ENCODE measurements at regions not wholly inside any gene's neighbourhood (a gene's known extent, or its start where the extent isn't known, plus 50 kb on each side); places are given as distances from the start of the nearest gene placed in this dataset.

DNA sequence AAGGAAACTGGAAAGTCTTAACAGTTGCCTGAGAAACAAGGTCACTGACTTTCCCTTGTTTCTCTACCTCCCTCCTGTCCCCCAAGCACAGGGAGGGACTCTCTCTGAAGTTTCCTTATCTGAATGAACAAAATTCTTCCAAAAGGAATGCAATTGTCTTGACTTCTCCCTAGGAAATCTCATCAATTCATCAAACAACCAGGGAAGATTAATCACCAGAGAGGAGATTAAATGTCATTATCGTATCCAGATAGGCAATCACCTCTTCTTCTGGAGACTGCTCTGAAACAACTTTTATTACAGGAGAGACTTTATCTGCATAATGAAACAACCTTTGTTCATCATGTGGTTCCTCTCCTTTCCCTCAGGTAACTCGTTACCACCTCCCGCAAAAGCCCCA lies 431.4 kb downstream of the SLC16A7 start:
- H3K36me3 ChIP-seq = no peaks in the 10 kb centered on the region
- no peak for DNase-seq
- 57 to 73% methylated on average over 3 of the region's 3 CpGs for WGBS, 2 donors
- no peaks in the 10 kb centered on the region for H3K4me1 ChIP-seq
- TF ChIP-seq POLR2AphosphoS5 (IDR thresholded peaks at IDR 0.05) (no peak), POLR2A (IDR thresholded peaks at IDR 0.05) (no peak), EP300 (IDR thresholded peaks at IDR 0.05) (no peak), CTCF (IDR thresholded peaks at IDR 0.05) (no peak)
- no peaks in the 10 kb centered on the region for H3K27me3 ChIP-seq
- H3K27ac ChIP-seq = no peak overlapping the region
- H3K4me3 ChIP-seq = no peak overlapping the region
- intact Hi-C loops (cut with DNase I) = no loop called here
- H3K9me3 ChIP-seq = peaks cover 0 to 3% (median 0%) of the 10 kb centered on the region in 4 donors

DNA sequence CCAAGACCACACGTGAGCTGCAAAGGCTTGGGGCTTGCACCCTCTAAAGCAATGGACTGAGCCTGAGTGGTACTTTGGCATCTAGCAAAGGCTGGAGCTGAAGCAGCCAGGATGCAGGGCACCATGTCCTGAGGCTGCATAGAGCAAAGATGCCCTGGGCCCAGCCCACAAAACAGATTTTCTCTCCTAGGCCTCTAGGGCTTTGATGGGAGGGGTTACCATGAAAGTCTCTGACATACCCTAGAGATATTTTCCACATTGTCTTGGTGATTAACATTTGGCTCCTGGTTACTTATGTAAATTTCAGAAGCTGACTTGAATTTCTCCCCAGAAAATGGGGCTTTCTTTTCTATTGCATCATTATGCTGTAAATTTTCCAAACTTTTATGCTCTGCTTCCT lies 438.3 kb downstream of the SLC16A7 start:
- intact Hi-C loops (cut with DNase I) = no loop called here
- H3K4me3 ChIP-seq = no peak overlapping the region
- no peaks in the 10 kb centered on the region for H3K36me3 ChIP-seq
- H3K4me1 ChIP-seq = no peaks in the 10 kb centered on the region
- 53 to 78% methylated on average over 1 of the region's 1 CpG for WGBS, 2 donors
- no peaks in the 10 kb centered on the region for H3K27me3 ChIP-seq
- H3K9me3 ChIP-seq = peaks cover 0 to 6% (median 0%) of the 10 kb centered on the region in 4 donors
- no peak for TF ChIP-seq CTCF (IDR thresholded peaks at IDR 0.05)
- no peak for TF ChIP-seq POLR2AphosphoS5 (IDR thresholded peaks at IDR 0.05)
- TF ChIP-seq POLR2A (IDR thresholded peaks at IDR 0.05) = no peak
- TF ChIP-seq EP300 (IDR thresholded peaks at IDR 0.05) = no peak
- DNase-seq = no peak
- no peak overlapping the region for H3K27ac ChIP-seq

DNA sequence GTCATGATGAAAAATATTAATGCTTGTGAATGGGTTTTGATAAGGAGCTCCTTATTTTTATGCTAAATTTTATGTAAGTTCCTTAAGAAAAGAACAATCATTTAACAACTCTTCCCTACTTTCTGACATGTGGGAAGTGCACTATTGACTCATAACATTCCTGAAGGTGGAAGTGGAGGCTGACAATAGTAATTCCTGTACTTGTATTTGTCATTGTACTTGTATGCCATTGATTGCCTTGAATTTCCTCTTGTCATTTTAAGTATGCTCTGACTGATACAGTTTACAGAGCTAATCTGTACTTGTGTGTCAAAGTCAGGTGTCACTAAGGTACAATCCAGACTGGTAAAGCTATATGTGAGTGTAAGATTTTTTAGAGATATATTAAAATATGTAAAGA lies 440.0 kb downstream of the SLC16A7 start:
- H3K36me3 ChIP-seq = no peaks in the 10 kb centered on the region
- no peak for TF ChIP-seq POLR2AphosphoS5 (IDR thresholded peaks at IDR 0.05)
- no peak for TF ChIP-seq EP300 (IDR thresholded peaks at IDR 0.05)
- TF ChIP-seq POLR2A (IDR thresholded peaks at IDR 0.05) = no peak
- TF ChIP-seq CTCF (IDR thresholded peaks at IDR 0.05) = no peak
- H3K27me3 ChIP-seq = no peaks in the 10 kb centered on the region
- no peak overlapping the region for H3K27ac ChIP-seq
- intact Hi-C loops (cut with DNase I) = no loop called here
- no peaks in the 10 kb centered on the region for H3K4me1 ChIP-seq
- peaks cover 0 to 3% (median 0%) of the 10 kb centered on the region in 4 donors for H3K9me3 ChIP-seq
- no peak overlapping the region for H3K4me3 ChIP-seq
- DNase-seq = no peak

DNA sequence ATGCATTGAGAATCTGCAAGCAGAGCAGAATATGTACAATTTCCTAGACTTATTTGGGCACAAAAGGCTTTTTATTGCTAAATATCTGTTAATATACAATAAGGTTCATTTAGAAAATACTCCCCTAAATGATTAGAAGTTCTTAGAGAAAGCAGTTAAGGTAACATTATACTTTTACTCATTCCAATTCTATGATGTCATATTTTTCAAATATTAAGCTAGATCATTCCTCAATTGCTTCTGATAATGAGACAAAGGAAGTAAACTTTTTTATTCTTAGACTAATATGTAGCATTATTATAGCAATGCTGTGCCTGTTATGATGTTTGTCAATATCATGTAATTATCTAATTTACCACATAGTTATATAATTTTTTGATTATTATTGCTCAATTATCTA lies 447.0 kb downstream of the SLC16A7 start:
- Histone ChIP-seq H3K36me3 (no peaks in the 10 kb centered on the region), H3K9me3 (no peaks in the 10 kb centered on the region), H3K4me3 (no peak overlapping the region), H3K27me3 (no peaks in the 10 kb centered on the region), H3K27ac (no peak overlapping the region), H3K4me1 (peaks cover 0 to 17% (median 3%) of the 10 kb centered on the region in 4 donors)
- intact Hi-C loops (cut with DNase I) = no loop called here
- no peak for DNase-seq
- no peak for TF ChIP-seq POLR2A (IDR thresholded peaks at IDR 0.05)

GRCh38 chr12:60043236-60043635 lies 447.4 kb downstream of the SLC16A7 start:
- H3K4me1 ChIP-seq = peaks cover 0 to 17% (median 3%) of the 10 kb centered on the region in 4 donors
- 46 to 47% methylated on average over 1 of the region's 1 CpG for WGBS, 2 donors
- no peaks in the 10 kb centered on the region for H3K36me3 ChIP-seq
- no peaks in the 10 kb centered on the region for H3K27me3 ChIP-seq
- intact Hi-C loops (cut with DNase I) = no loop called here
- no peak overlapping the region for H3K4me3 ChIP-seq
- TF ChIP-seq POLR2A (IDR thresholded peaks at IDR 0.05) (no peak), POLR2AphosphoS5 (IDR thresholded peaks at IDR 0.05) (no peak), EP300 (IDR thresholded peaks at IDR 0.05) (no peak), CTCF (IDR thresholded peaks at IDR 0.05) (no peak)
- DNase-seq = no peak
- no peak overlapping the region for H3K27ac ChIP-seq
- no peaks in the 10 kb centered on the region for H3K9me3 ChIP-seq

All from sigmoid colon (tissue), 6 donors.